Immature natural killer cell (primary cell): ENCODE measurements at regions not wholly inside any gene's neighbourhood (a gene's known extent, or its start where the extent isn't known, plus 50 kb on each side); places are given as distances from the start of the nearest gene placed in this dataset.

Source experiments
- DNase-seq, 3 donors: peaks; one replicate each; pipeline ENCODE4 v3.0.0; 2022; ENCODE audit warnings: mixed read lengths in 1 of 3
- H3K27ac Mint-ChIP-seq, 6 donors: one replicate each; pipeline ENCODE4 v1.8.0; 2020; ENCODE audit warnings: mixed read lengths in 6 of 6, mild to moderate bottlenecking in 5 of 6, inconsistent platforms in 4 of 6, moderate library complexity in 3 of 6
- H3K27me3 Mint-ChIP-seq, 3 donors: one replicate each; pipeline ENCODE4 v1.8.0; 2020 to 2021; ENCODE audit warnings: low read depth in 3 of 3, mild to moderate bottlenecking in 3 of 3, mixed read lengths in 3 of 3, moderate library complexity in 3 of 3, inconsistent platforms in 1 of 3
- H3K36me3 Mint-ChIP-seq, 3 donors: one replicate each; pipeline ENCODE4 v1.8.0; 2020; ENCODE audit warnings: mixed read lengths in 3 of 3, inconsistent platforms in 2 of 3, mild to moderate bottlenecking in 2 of 3
- H3K4me1 Mint-ChIP-seq, 2 donors: one replicate each; pipeline ENCODE4 v1.8.0; 2020; ENCODE audit warnings: inconsistent platforms in 2 of 2, mild to moderate bottlenecking in 2 of 2, mixed read lengths in 2 of 2, moderate library complexity in 1 of 2
- H3K4me3 Mint-ChIP-seq, 5 donors: one replicate each; pipeline ENCODE4 v1.8.0; 2020; ENCODE audit warnings: mild to moderate bottlenecking in 5 of 5, mixed read lengths in 5 of 5, inconsistent platforms in 3 of 5, moderate library complexity in 3 of 5
- H3K9me3 Mint-ChIP-seq, 6 donors: one replicate each; pipeline ENCODE4 v1.8.0; 2020; ENCODE audit warnings: mild to moderate bottlenecking in 6 of 6, mixed read lengths in 6 of 6, inconsistent platforms in 4 of 6, moderate library complexity in 3 of 6

DNA sequence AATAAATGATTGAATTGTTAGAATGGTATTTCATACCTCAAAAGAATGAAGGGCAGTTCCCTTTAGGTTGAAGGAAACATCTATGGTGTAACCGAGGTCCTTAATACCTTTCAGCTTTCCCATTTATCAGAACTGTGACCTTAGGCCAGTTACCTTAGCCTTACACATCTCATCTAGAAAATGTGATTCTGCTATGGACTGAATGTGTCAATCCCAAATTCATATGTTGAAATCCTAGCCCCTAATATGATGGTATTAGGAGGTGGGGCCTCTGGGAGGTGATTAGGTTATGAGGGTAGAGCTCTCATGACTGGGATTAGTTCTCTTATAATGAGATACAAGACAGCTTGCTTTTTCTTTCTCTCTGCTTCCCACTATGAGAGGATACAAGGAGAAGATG, 441.9 kb downstream of the PLK2 start:
- no peak overlapping the region for H3K27ac Mint-ChIP-seq
- H3K36me3 Mint-ChIP-seq = peaks cover 0 to 4% (median 4%) of the 10 kb centered on the region in 3 donors
- no peak for DNase-seq
- no peaks in the 10 kb centered on the region for H3K4me1 Mint-ChIP-seq
- H3K27me3 Mint-ChIP-seq = no peaks in the 10 kb centered on the region
- H3K4me3 Mint-ChIP-seq = no peak overlapping the region
- peaks cover 0 to 9% (median 0%) of the 10 kb centered on the region in 6 donors for H3K9me3 Mint-ChIP-seq

DNA sequence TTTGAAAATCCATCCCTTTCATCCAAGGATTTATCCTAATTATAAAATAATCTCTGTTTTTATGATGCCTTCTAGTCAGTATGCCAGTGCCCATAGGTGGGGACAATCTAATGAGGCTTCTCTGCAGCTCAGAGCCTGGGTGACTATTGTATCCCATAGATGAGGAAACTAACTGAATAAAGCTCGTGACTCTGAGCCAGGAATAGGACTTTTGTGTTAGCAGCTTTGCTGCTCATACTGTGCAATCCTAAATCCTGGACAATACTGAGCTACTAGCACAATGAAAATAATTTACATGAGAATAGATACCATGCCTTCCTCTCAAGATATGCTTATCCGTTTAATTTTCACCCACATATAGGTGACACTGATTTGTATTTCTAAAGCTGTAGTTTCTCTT, 443.0 kb downstream of the PLK2 start:
- Mint-ChIP-seq H3K4me1 (no peaks in the 10 kb centered on the region), H3K27ac (no peak overlapping the region), H3K36me3 (peaks cover 0 to 4% (median 4%) of the 10 kb centered on the region in 3 donors), H3K4me3 (no peak overlapping the region), H3K9me3 (peaks cover 0 to 9% (median 0%) of the 10 kb centered on the region in 6 donors), H3K27me3 (no peaks in the 10 kb centered on the region)
- no peak for DNase-seq

DNA sequence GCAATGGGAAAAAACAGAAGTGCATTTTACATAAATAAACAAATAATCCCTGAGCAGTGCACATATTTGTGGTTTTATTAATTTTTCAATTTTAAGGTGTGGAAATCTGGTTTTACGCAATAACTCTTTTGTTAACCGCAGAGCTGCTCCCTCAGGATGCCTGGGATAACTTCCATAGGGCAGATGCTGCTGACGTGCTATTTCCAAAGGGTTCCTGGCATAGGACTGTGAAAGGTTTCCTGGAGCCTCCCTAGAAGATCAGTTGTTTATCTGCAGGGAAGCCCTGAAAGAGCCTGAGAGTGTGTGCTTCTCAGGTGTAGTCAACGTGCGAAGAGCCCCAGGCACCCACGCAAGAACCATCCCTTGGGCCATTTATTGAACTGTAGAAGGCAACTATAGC, 443.5 kb downstream of the PLK2 start:
- no peak for DNase-seq
- Mint-ChIP-seq H3K36me3 (peaks cover 0 to 4% (median 4%) of the 10 kb centered on the region in 3 donors), H3K9me3 (peaks cover 0 to 9% (median 0%) of the 10 kb centered on the region in 6 donors), H3K4me3 (no peak overlapping the region), H3K27ac (no peak overlapping the region), H3K4me1 (no peaks in the 10 kb centered on the region), H3K27me3 (no peaks in the 10 kb centered on the region)

DNA sequence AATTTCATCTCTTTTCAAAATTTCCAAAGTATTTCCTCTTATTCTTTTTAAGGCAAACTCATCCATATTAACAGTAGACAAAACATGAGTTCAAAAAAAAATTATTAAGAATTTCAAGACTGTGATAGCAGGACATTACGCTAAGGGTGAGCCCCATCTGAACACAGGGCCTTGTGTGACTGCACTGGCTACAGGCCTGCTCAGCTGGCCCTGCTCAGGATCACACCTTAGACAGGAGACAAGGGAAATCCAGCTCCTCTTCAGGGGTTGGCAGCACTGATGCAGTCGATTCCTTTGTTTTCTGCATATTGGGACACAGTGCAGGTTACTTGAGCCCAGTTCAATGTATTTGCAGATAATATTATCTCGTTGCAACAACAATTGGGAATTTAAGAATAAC, 444.7 kb downstream of the PLK2 start:
- no peaks in the 10 kb centered on the region for H3K4me1 Mint-ChIP-seq
- peaks cover 0 to 9% (median 0%) of the 10 kb centered on the region in 6 donors for H3K9me3 Mint-ChIP-seq
- H3K36me3 Mint-ChIP-seq = peaks cover 0 to 4% (median 4%) of the 10 kb centered on the region in 3 donors
- H3K27ac Mint-ChIP-seq = no peak overlapping the region
- peaks cover 0 to 2% (median 0%) of the 10 kb centered on the region in 3 donors for H3K27me3 Mint-ChIP-seq
- DNase-seq = no peak
- no peak overlapping the region for H3K4me3 Mint-ChIP-seq

DNA sequence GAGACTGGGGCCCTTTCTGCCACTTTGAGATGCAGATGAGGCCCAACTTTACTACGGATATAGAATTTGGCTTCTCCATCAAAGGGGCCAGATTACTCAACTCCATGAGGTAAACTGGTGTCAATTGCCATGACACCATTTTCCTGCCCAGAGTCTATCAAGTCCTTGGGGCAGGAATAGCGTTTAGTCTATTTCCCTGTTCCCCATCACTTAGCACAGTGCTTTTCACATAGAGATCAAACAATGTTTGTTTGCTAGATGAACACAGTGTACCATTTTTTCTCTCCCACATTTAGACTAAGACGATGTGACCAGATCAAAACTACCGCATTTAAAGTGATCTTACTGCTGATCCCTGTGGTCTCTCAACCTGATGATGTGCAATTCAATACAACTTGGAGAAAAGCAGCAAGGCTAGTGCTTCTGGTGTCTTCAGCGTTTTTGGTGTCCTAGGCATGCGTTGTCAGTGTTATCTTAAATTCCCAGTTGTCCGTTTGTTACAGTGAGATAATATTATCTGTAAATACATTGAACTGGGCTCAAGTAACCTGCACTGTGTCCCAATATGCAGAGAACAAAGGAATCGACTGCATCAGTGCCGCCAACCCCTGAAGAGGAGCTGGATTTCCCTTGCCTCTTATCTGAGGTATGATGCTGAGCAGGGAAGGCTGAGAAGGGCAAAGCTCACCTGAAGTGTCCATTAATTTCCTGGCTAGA, 446.2 kb downstream of the PLK2 start:
- H3K27ac Mint-ChIP-seq = no peak overlapping the region
- H3K36me3 Mint-ChIP-seq = peaks cover 0 to 4% (median 4%) of the 10 kb centered on the region in 3 donors
- H3K9me3 Mint-ChIP-seq = peaks cover 0 to 9% (median 0%) of the 10 kb centered on the region in 6 donors
- peaks cover 0 to 2% (median 0%) of the 10 kb centered on the region in 3 donors for H3K27me3 Mint-ChIP-seq
- no peak overlapping the region for H3K4me3 Mint-ChIP-seq
- no peaks in the 10 kb centered on the region for H3K4me1 Mint-ChIP-seq
- DNase-seq = no peak

DNA sequence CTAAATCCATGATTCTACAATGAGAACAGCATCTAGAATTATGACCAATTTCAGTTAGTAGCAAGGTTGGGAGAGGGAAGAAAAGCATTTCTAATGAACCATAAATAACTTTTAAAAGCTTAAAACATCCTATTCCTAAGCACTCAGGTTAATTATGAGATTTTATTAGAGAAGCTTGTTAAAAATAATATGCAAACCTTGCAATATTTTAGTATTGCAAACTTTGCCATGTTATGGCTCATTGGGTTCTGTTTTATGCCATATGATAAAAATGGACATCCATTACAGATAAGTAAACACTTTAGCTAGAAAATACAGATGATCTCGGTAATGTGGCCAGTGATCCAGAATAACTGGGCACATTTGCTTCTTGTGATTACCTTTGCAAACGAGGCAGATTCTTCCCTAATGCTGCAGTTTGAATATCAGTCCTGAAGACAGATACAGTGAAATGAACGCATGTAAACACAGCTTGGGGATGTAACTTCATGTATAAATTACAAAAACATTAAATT, 447.0 kb downstream of the PLK2 start:
- Mint-ChIP-seq H3K27me3 (peaks cover 0 to 2% (median 0%) of the 10 kb centered on the region in 3 donors), H3K36me3 (peaks cover 0 to 4% (median 4%) of the 10 kb centered on the region in 3 donors), H3K9me3 (peaks cover 0 to 9% (median 0%) of the 10 kb centered on the region in 6 donors), H3K27ac (no peak overlapping the region), H3K4me1 (no peaks in the 10 kb centered on the region), H3K4me3 (no peak overlapping the region)
- no peak for DNase-seq

DNA sequence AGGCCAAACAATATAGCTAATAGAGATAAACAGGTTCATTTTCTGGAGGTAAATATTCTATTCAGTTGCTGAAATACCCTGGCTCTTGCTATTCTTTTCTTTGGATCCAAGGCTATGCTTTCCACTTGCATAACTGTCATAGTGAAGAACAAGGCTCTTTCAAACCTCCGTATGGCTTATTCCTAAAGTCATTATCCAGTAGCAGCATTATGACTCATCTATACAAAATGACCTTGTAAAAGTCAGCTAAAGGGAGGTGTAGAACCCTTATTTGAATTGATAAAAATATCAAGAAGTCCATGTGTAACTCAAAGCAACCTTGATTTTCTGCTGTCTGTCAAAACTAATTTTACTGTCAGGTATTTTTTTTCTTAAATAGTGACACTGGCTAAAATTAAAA, 447.8 kb downstream of the PLK2 start:
- no peak overlapping the region for H3K27ac Mint-ChIP-seq
- peaks cover 0 to 11% (median 0%) of the 10 kb centered on the region in 6 donors for H3K9me3 Mint-ChIP-seq
- no peaks in the 10 kb centered on the region for H3K4me1 Mint-ChIP-seq
- peaks cover 0 to 4% (median 4%) of the 10 kb centered on the region in 3 donors for H3K36me3 Mint-ChIP-seq
- DNase-seq = no peak
- peaks cover 0 to 2% (median 0%) of the 10 kb centered on the region in 3 donors for H3K27me3 Mint-ChIP-seq
- H3K4me3 Mint-ChIP-seq = no peak overlapping the region

DNA sequence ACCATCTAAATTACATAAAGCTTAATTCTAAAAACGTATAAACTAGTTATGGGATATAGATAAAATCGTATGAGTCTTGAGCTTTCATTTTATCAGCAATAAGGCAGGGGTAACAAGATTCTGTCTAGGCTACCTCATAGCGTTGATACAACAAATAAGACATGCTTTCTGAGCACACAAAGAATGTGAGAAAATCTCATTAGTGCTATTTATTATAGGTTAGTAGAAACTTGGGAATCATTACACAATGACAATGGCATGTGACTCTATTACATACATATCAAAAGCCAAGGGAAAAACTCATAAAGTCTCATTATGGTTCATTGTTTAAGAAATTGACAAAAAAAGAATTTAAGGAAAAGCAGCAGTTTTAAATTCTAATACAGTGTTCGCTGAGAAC, 448.6 kb downstream of the PLK2 start:
- H3K4me3 Mint-ChIP-seq = no peak overlapping the region
- DNase-seq = no peak
- H3K36me3 Mint-ChIP-seq = peaks cover 0 to 4% (median 4%) of the 10 kb centered on the region in 3 donors
- H3K9me3 Mint-ChIP-seq = peaks cover 0 to 11% (median 0%) of the 10 kb centered on the region in 6 donors
- peaks cover 0 to 2% (median 0%) of the 10 kb centered on the region in 3 donors for H3K27me3 Mint-ChIP-seq
- no peaks in the 10 kb centered on the region for H3K4me1 Mint-ChIP-seq
- H3K27ac Mint-ChIP-seq = no peak overlapping the region

DNA sequence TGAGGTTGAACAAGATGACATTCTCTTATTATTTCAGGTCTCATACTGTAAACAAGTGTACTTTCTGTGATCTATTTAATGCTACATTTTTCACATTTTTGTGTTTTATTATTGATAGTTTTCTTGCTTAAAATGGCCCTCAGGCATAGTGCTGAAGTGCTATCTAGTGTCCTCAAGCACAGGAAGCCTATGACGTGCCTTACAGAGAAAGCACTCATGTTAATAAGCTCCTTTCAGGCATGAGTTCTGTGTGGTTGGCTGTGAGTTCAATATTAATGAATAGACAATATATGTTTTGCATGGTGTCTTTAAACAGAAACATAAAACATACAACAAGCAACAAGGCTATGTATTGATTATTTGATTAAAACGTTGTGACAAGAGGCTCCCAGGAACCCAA, 450.1 kb downstream of the PLK2 start:
- Mint-ChIP-seq H3K36me3 (peaks cover 0 to 4% (median 3%) of the 10 kb centered on the region in 3 donors), H3K4me1 (no peaks in the 10 kb centered on the region), H3K27me3 (peaks cover 0 to 2% (median 0%) of the 10 kb centered on the region in 3 donors), H3K9me3 (peaks cover 0 to 6% (median 0%) of the 10 kb centered on the region in 6 donors), H3K4me3 (no peak overlapping the region), H3K27ac (no peak overlapping the region)
- DNase-seq = no peak

DNA sequence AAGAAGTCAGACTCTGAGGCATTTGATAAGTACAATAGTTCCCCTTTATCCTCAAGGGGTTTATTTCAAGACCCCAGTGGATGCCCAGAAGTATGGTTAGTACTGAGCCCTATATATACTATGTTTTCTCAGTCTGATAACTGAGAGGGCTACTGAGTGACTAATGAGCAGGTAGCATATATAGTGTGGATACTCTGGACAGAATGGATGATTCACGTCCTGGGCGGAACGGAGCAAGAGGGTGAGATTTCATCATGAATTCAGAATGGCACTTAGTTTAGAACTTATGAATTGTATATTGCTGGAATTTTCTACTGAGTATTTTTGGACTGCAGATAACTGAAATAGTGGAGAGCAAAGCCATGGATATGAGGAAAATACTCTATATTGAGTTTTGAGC, 457.6 kb downstream of the PLK2 start:
- Mint-ChIP-seq H3K27me3 (peaks cover 0 to 2% (median 0%) of the 10 kb centered on the region in 3 donors), H3K27ac (no peak overlapping the region), H3K36me3 (no peaks in the 10 kb centered on the region), H3K4me1 (no peaks in the 10 kb centered on the region), H3K4me3 (no peak overlapping the region), H3K9me3 (peaks cover 0 to 4% (median under 1%) of the 10 kb centered on the region in 6 donors)
- DNase-seq = no peak

DNA sequence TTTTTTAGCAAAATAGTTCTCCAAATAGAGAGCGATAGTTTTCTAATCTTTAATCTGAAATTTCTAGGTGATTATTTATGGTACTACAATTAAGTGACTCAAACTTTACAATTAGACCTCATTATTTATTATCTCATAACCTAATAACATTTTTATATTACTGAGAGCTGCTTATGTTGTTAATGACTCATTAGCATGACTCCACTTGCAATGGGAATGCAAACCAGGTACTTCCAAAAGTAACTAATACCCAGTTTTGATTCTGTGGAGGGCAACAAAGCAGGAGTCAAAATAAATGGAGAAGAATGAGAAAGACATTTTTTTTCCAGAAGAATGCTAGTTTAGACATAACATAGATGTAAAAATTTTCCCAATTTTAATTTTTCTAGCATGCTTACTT, 466.0 kb downstream of the PLK2 start:
- DNase-seq = no peak
- Mint-ChIP-seq H3K27ac (no peak overlapping the region), H3K9me3 (peaks cover 0 to 5% (median 2%) of the 10 kb centered on the region in 6 donors), H3K4me3 (no peak overlapping the region), H3K36me3 (no peaks in the 10 kb centered on the region), H3K27me3 (peaks cover 0 to 3% (median 0%) of the 10 kb centered on the region in 3 donors), H3K4me1 (no peaks in the 10 kb centered on the region)

DNA sequence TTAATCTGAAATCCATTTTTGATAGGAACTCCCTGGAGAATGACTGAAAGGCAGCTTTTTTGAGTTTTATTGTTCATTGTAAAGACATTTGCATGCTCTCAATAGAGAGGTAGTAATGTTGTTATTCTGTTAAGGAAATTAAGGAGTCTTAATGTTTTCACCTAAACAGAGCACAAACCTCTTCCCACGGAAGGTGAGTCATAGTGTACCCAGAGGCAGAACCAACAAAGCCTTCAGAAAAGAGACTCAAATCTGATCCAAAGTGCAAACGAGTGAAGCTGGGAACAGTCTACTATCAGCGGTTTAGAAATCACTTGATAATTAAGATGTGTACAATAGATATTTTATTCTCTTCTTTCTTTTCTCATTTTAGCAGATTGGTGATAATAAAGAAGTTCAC, 470.5 kb downstream of the PLK2 start:
- no peaks in the 10 kb centered on the region for H3K27me3 Mint-ChIP-seq
- H3K9me3 Mint-ChIP-seq = peaks cover 0 to 6% (median 0%) of the 10 kb centered on the region in 6 donors
- H3K36me3 Mint-ChIP-seq = no peaks in the 10 kb centered on the region
- no peak overlapping the region for H3K27ac Mint-ChIP-seq
- no peaks in the 10 kb centered on the region for H3K4me1 Mint-ChIP-seq
- no peak overlapping the region for H3K4me3 Mint-ChIP-seq
- no peak for DNase-seq

DNA sequence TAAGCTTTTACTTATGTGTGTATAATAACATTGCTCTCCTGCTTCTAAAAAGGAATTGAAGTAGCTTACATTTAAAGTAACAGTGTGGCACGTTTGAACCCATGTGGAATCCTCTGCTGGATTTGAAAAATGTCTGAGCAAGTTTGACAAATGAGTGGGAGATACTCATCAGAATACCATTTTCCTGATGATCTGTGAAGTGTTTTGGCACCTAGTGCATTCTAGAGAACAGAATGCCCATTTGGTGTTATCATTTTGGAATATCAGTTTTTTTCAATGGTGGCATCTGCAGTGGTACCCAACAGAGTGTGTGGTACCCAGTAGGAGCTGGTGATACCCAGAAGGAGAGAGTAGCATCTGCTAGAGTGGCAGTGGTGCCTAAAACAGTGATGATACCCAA, 471.1 kb downstream of the PLK2 start:
- no peaks in the 10 kb centered on the region for H3K36me3 Mint-ChIP-seq
- H3K4me3 Mint-ChIP-seq = no peak overlapping the region
- H3K9me3 Mint-ChIP-seq = peaks cover 0 to 6% (median 0%) of the 10 kb centered on the region in 6 donors
- H3K4me1 Mint-ChIP-seq = no peaks in the 10 kb centered on the region
- no peak for DNase-seq
- no peak overlapping the region for H3K27ac Mint-ChIP-seq
- H3K27me3 Mint-ChIP-seq = no peaks in the 10 kb centered on the region

DNA sequence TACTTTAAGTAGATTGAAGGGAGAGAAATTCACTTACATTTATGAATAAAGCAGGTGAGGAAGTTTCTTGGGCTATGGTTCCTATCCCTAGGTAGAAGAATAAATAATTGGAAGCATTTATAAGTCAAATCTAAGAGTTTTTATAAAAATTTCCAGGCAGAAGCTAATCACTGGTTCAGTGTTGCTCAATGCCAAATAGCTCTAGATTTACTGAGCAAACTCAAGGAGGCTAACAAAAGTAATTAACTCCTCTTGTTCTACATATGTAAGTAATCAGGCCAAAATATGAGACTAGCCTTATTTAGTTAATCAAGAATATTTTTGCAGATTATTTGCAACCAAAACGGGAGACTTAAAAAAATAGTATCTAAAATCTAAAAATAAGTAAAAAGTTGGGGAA, 472.3 kb downstream of the PLK2 start:
- peaks cover 0 to 6% (median 0%) of the 10 kb centered on the region in 6 donors for H3K9me3 Mint-ChIP-seq
- H3K4me1 Mint-ChIP-seq = no peaks in the 10 kb centered on the region
- no peaks in the 10 kb centered on the region for H3K27me3 Mint-ChIP-seq
- DNase-seq = no peak
- H3K36me3 Mint-ChIP-seq = no peaks in the 10 kb centered on the region
- no peak overlapping the region for H3K27ac Mint-ChIP-seq
- no peak overlapping the region for H3K4me3 Mint-ChIP-seq
